Lower leg skin (tissue), 3 donors: ENCODE measurements at regions not wholly inside any gene's neighbourhood (a gene's known extent, or its start where the extent isn't known, plus 50 kb on each side); places are given as distances from the start of the nearest gene placed in this dataset.

Experiments used
- CTCF ChIP-seq, 3 donors: fragments of 450-650 bp; IDR thresholded peaks; one replicate each; pipeline ENCODE4 v1.5.1; 2016; ENCODE audit warnings: antibody characterized with exemption in 3 of 3, mild to moderate bottlenecking in 3 of 3, moderate library complexity in 2 of 3
- POLR2A ChIP-seq, 2 donors: fragments of 450-650 bp; IDR thresholded peaks; one replicate each; pipeline ENCODE4 v1.6.1; 2016 to 2017; ENCODE audit warnings: antibody characterized with exemption in 2 of 2, mild to moderate bottlenecking in 1 of 2, moderate library complexity in 1 of 2

GRCh38 chr11:13222285-13222684, 55.3 kb upstream of the BMAL1 start:
- TF ChIP-seq CTCF (IDR thresholded peaks at IDR 0.05) (no peak), POLR2A (IDR thresholded peaks at IDR 0.05) (no peak)
